ENCODE measurements at regions not wholly inside any gene's neighbourhood (a gene's known extent, or its start where the extent isn't known, plus 50 kb on each side); places are given as distances from the start of the nearest gene placed in this dataset.
A peak's percentile ranks its signal among the peaks of the same experiment; 100 is the strongest.

DNA sequence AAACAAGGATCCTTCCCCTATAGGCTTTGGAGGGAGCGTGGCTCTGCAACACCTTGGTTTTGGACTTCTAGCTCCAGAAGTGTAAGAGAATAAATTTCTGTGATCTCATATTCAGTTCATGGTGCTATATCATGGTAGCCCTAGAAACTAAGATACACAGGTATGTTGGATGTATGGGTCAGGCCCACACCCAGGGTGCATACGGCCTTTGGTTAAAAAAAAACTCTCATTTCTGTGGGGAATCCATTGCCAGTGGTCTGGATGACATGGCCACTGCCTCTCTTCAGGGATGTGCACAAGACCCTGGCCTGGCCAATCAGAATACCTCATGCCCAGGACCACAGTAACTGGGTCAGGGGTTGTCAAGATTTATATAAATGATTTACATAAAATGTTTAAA is 56.8 kb upstream of the CD34 start:
- H3K27me3 Mint-ChIP-seq (ENCODE audit: unreplicated experiment): peaks cover under 1% of the 10 kb centered on the region
- no peak for TF ChIP-seq CTCF (IDR thresholded peaks at IDR 0.05; ENCODE audit: unreplicated experiment)

GRCh38 chr1:207966521-207966920 is 55.6 kb upstream of the CD34 start:
- peaks cover 4% of the 10 kb centered on the region for H3K36me3 Mint-ChIP-seq (ENCODE audit: low read depth, unreplicated experiment)
- peaks cover 29% of the 10 kb centered on the region for H3K4me1 Mint-ChIP-seq (ENCODE audit: unreplicated experiment)
- no peak for TF ChIP-seq CTCF (IDR thresholded peaks at IDR 0.05; ENCODE audit: unreplicated experiment)
- no peak overlapping the region for H3K4me3 Mint-ChIP-seq (ENCODE audit: unreplicated experiment)
- peaks cover 4% of the 10 kb centered on the region for H3K9me3 Mint-ChIP-seq (ENCODE audit: unreplicated experiment)
- peaks cover 6% of the 10 kb centered on the region for H3K27me3 Mint-ChIP-seq (ENCODE audit: unreplicated experiment)
- H3K27ac Mint-ChIP-seq (ENCODE audit: unreplicated experiment): no peak overlapping the region
- DNase-seq (ENCODE audit: low spot score): no peak

More for the DNA sequence above, 56.8 kb upstream of the CD34 start:
- H3K36me3 Mint-ChIP-seq (ENCODE audit: low read depth, unreplicated experiment): peaks cover under 1% of the 10 kb centered on the region
- no peak overlapping the region for H3K4me3 Mint-ChIP-seq (ENCODE audit: unreplicated experiment)
- no peak overlapping the region for H3K27ac Mint-ChIP-seq (ENCODE audit: unreplicated experiment)
- peaks cover 4% of the 10 kb centered on the region for H3K9me3 Mint-ChIP-seq (ENCODE audit: unreplicated experiment)
- peaks cover 24% of the 10 kb centered on the region for H3K4me1 Mint-ChIP-seq (ENCODE audit: unreplicated experiment)
- no peak for DNase-seq (ENCODE audit: low spot score)

GRCh38 chr1:207965392-207966387 is 54.8 kb upstream of the CD34 start:
- H3K27ac Mint-ChIP-seq (ENCODE audit: unreplicated experiment): no peak overlapping the region
- no peak for DNase-seq (ENCODE audit: low spot score)
- peaks cover 33% of the 10 kb centered on the region for H3K4me1 Mint-ChIP-seq (ENCODE audit: unreplicated experiment)
- H3K36me3 Mint-ChIP-seq (ENCODE audit: low read depth, unreplicated experiment): peaks cover 4% of the 10 kb centered on the region
- H3K4me3 Mint-ChIP-seq (ENCODE audit: unreplicated experiment): no peak overlapping the region
- H3K27me3 Mint-ChIP-seq (ENCODE audit: unreplicated experiment): peaks cover 6% of the 10 kb centered on the region
- peaks cover 4% of the 10 kb centered on the region for H3K9me3 Mint-ChIP-seq (ENCODE audit: unreplicated experiment)
- TF ChIP-seq CTCF (IDR thresholded peaks at IDR 0.05; ENCODE audit: unreplicated experiment): peak; percentile 19

DNA sequence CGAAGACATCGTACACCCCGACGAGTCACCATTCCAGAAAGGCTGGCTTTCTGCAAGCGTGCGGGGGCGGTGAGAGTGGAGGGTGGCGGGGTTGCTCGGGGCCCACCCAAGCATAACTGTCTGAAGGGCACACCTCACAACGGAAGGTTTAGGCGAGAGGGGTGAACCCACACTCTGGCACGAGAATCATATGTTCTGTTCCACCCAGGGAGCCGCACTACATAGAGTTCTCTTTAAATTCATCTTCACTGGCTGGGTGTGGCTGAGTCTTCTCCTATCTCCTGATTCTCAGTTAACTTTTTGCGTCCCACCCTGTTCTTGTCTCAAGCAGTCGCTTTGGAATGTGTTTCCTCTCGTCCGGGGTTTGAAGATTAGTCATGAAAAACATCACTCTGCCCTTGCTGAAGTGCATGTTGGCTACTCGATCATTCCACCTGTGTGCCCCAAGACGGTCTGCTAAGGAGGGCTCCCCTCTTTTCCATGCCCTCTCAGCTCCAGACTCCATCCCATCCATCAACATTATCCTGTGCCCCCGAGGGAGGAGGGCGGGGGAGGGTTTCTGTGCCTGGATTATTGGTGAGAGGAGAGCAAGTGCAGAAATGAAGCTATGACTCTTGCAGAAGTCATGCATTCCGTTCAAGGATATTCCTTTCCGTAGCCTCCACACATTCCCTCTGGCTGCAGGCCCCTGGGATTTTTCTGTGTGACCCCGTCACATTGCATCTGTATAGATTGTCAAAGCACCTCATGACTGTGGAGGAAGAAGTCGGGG is 53.5 kb upstream of the CD34 start:
- Mint-ChIP-seq H3K27me3 (ENCODE audit: unreplicated experiment) (peaks cover 6% of the 10 kb centered on the region), H3K4me3 (ENCODE audit: unreplicated experiment) (peak overlapping the region; percentile 17), H3K27ac (ENCODE audit: unreplicated experiment) (peak overlapping the region; percentile 57)

More for the DNA sequence above, 53.5 kb upstream of the CD34 start:
- peaks cover 4% of the 10 kb centered on the region for H3K36me3 Mint-ChIP-seq (ENCODE audit: low read depth, unreplicated experiment)
- no peak for DNase-seq (ENCODE audit: low spot score)
- no peak for TF ChIP-seq CTCF (IDR thresholded peaks at IDR 0.05; ENCODE audit: unreplicated experiment)
- H3K4me1 Mint-ChIP-seq (ENCODE audit: unreplicated experiment): peaks cover 33% of the 10 kb centered on the region
- H3K9me3 Mint-ChIP-seq (ENCODE audit: unreplicated experiment): peaks cover 4% of the 10 kb centered on the region

All from endothelial cell (in vitro differentiated cells).